Activated naive CD8-positive, alpha-beta T cell treated with anti-CD3 and anti-CD28 coated beads, Interleukin-2, amount 50 U/mL, for 24 hours (primary cell): ENCODE measurements at regions not wholly inside any gene's neighbourhood (a gene's known extent, or its start where the extent isn't known, plus 50 kb on each side); places are given as distances from the start of the nearest gene placed in this dataset.

Experiments
- ATAC-seq: fragments of 150-1000 bp; cut with Tn5 transposase; one replicate; pipeline ENCODE4 v1.10.0; 2021
- DNase-seq: peaks from one replicate; pipeline ENCODE4 v3.0.0; 2021
- H3K27ac Mint-ChIP-seq: one replicate; pipeline ENCODE4 v1.8.0; 2021; ENCODE audit warnings: mild to moderate bottlenecking, mixed read lengths
- H3K27me3 Mint-ChIP-seq: one replicate; pipeline ENCODE4 v1.8.0; 2021; ENCODE audit warnings: mixed read lengths
- H3K36me3 Mint-ChIP-seq: one replicate; pipeline ENCODE4 v1.8.0; 2021; ENCODE audit warnings: low read depth, mixed read lengths
- H3K4me1 Mint-ChIP-seq: one replicate; pipeline ENCODE4 v1.8.0; 2021; ENCODE audit warnings: mixed read lengths
- H3K4me3 Mint-ChIP-seq: one replicate; pipeline ENCODE4 v1.8.0; 2021; ENCODE audit warnings: mild to moderate bottlenecking, moderate library complexity, mixed read lengths
- H3K9me3 Mint-ChIP-seq: one replicate; pipeline ENCODE4 v1.8.0; 2021; ENCODE audit warnings: mixed read lengths

DNA sequence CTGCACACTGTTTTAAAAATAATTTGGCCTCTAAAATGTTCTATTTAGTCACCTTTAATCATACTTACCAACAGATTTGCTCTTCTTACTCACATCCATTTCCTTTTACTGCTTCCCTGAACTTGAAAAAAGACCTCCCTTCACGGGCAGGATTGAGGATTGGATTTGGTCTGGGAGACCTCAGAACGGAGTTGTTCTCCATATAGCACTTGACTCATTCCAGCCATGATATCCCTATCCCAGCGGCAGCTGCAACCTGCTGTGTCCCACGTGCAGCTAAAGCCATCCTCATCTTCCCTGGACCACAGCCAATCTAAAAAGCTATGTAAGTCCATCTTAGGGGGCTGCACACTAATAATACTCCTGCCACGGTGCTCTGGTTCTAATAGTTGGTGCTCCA lies 97.0 kb upstream of the PTPRM start:
- H3K9me3 Mint-ChIP-seq: no peaks in the 10 kb centered on the region

DNA sequence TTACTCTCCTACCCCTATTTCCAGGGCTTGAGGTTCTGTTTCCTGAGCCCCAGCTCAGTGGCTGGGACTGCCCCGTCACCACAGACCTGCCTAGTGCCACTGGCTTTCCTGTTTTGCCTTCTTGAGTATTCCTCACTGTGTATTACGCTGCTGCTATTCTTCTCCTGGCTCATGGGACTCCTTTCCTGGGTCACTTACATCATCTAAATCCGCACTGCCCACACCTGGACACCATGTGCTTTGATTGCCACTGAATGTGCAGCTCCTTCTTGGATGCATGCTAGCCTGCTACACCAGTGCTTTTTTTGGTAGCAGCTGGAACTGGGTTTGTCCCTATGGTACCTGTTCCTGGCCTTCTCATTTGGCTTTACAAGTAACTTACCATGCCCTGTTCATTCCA lies 96.6 kb upstream of the PTPRM start:
- no peak for ATAC-seq
- no peak overlapping the region for H3K27ac Mint-ChIP-seq
- H3K9me3 Mint-ChIP-seq: no peaks in the 10 kb centered on the region
- H3K36me3 Mint-ChIP-seq: no peaks in the 10 kb centered on the region
- no peaks in the 10 kb centered on the region for H3K4me1 Mint-ChIP-seq
- no peaks in the 10 kb centered on the region for H3K27me3 Mint-ChIP-seq
- no peak overlapping the region for H3K4me3 Mint-ChIP-seq
- DNase-seq: no peak

More for the DNA sequence above, 97.0 kb upstream of the PTPRM start:
- no peak overlapping the region for H3K27ac Mint-ChIP-seq
- H3K36me3 Mint-ChIP-seq: no peaks in the 10 kb centered on the region
- H3K4me1 Mint-ChIP-seq: no peaks in the 10 kb centered on the region
- DNase-seq (no peak), ATAC-seq (no peak)
- no peaks in the 10 kb centered on the region for H3K27me3 Mint-ChIP-seq
- no peak overlapping the region for H3K4me3 Mint-ChIP-seq

DNA sequence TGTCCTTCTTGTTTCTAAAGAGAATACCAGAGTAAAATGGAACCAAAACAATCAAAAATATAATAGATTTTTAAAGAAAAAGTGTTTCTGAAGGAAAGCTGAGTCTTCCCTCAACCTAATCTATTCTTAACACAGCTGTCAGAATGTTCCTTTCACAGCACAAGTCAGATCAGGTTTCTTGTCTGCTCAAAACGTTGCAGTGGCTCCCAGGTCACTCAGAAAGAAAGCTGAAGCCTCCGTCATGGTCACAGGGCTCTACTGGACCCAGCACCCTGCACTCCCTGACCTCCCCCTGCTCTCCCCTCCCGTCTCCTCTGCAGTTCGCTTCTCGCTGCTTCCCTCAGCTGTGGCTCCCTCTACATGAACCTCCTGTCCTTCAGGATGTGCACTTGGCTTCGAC lies 90.7 kb upstream of the PTPRM start:
- no peak for ATAC-seq
- DNase-seq: no peak
- Mint-ChIP-seq H3K4me3 (no peak overlapping the region), H3K4me1 (no peaks in the 10 kb centered on the region), H3K9me3 (no peaks in the 10 kb centered on the region), H3K27me3 (peaks cover 3% of the 10 kb centered on the region), H3K36me3 (no peaks in the 10 kb centered on the region), H3K27ac (no peak overlapping the region)

DNA sequence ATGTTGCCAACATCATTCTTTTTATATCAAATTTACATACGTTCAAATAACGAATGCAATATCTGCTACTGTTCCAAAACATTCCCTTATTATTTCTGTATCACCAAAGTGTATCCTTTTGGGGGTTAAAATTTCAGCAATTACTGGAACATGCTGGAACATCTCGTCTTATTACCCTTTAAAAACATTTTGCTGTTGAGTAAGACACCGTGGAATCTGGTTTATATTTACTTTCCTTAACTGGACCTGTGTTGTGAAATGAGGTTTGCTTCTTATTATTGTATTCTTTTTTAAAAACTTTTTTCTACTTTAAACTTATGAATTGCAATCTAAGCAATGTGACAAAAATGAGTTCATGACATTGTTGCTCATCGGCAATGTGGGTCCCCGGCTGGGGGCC lies 87.4 kb upstream of the PTPRM start:
- ATAC-seq (no peak), DNase-seq (no peak)
- Mint-ChIP-seq H3K4me1 (no peaks in the 10 kb centered on the region), H3K4me3 (no peak overlapping the region), H3K9me3 (no peaks in the 10 kb centered on the region), H3K36me3 (no peaks in the 10 kb centered on the region), H3K27me3 (peaks cover 3% of the 10 kb centered on the region), H3K27ac (no peak overlapping the region)

DNA sequence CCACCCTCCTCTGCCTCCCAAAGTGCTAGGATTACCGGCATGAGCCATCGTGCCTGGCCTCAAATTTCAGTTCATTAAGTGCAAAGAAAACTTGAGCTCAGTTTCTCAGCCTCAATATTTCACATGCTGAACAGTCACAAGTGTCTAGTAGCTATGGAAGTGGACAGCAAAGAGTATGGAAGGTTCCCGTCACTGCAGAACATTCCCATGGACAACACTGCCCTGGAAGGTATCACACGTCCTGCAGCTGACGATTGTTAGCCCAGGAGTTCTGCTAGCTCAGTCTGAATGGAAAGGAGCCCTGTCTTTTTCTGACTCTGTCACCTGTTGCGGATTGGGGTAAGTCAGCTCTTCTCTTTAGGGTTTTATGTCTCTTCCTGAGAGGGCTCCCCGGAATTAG lies 86.2 kb upstream of the PTPRM start:
- DNase-seq: no peak
- Mint-ChIP-seq H3K4me1 (no peaks in the 10 kb centered on the region), H3K9me3 (no peaks in the 10 kb centered on the region)

DNA sequence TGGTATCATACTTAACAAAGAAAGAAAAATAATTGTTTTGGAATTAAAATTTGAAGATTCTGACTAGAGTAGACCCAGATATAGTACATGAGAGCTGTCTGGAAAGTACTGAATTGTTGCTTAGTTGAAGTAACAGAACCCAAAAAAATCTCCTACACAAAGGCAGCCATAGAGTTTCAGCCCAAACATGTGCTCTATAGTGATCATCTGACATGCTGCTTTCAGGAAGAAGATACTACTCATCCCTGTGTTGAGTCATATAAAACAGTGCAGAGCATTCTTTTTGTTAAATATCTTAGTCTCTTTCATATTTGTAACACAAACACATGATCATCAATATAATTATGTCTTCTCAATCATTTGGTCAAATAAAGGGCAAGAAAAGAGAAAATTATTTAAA lies 84.8 kb upstream of the PTPRM start:
- no peaks in the 10 kb centered on the region for H3K27me3 Mint-ChIP-seq
- no peaks in the 10 kb centered on the region for H3K9me3 Mint-ChIP-seq

More for the DNA sequence above, 86.2 kb upstream of the PTPRM start:
- H3K27me3 Mint-ChIP-seq: peaks cover 3% of the 10 kb centered on the region
- H3K27ac Mint-ChIP-seq: no peak overlapping the region
- H3K4me3 Mint-ChIP-seq: no peak overlapping the region
- ATAC-seq: no peak
- no peaks in the 10 kb centered on the region for H3K36me3 Mint-ChIP-seq

DNA sequence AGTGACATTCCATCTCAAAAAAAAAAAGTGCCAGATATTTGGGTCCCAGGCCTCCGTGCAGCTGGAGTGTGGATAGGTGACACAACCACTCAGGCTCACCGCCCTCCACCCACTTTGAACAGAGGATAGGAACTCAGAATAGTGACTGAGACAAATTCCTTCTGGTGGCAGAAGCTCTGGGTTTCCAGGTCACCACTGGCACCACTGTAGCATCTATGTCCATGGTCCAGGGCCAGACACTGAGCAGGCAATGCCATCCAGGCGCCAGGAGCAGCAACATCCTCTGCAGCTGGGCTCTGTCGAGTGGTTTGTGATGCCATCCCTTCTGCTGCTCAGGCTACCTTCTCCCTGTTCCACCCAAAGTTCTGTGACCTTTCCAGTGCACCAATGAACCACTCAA lies 81.5 kb upstream of the PTPRM start:
- no peaks in the 10 kb centered on the region for H3K9me3 Mint-ChIP-seq
- no peak for ATAC-seq

More for the DNA sequence above, 84.8 kb upstream of the PTPRM start:
- H3K36me3 Mint-ChIP-seq: no peaks in the 10 kb centered on the region
- H3K4me1 Mint-ChIP-seq: no peaks in the 10 kb centered on the region
- no peak overlapping the region for H3K27ac Mint-ChIP-seq
- DNase-seq: no peak
- H3K4me3 Mint-ChIP-seq: no peak overlapping the region
- no peak for ATAC-seq

DNA sequence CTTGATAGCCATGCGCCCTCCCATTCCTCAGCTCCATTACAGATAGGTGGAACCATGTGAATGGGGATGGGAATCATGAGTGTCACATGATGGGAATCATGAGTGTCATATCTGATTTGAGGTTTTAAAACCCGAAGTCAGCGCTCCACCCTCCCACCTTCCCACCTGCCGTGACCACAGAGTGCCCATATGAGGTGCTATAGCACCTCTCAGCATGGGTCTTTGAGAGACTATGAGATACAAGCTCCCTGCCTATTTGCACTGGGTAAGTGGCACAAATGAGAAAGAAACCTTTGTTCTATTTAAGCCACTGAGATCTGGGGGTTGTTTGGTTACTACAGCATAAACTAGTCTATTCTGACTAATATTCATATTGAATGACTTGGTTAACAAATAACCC lies 78.5 kb upstream of the PTPRM start:
- Mint-ChIP-seq H3K27me3 (no peaks in the 10 kb centered on the region), H3K9me3 (peaks cover 5% of the 10 kb centered on the region), H3K27ac (no peak overlapping the region), H3K4me1 (no peaks in the 10 kb centered on the region), H3K36me3 (no peaks in the 10 kb centered on the region), H3K4me3 (no peak overlapping the region)
- DNase-seq (no peak), ATAC-seq (no peak)

More for the DNA sequence above, 81.5 kb upstream of the PTPRM start:
- Mint-ChIP-seq H3K4me3 (no peak overlapping the region), H3K4me1 (no peaks in the 10 kb centered on the region), H3K27me3 (no peaks in the 10 kb centered on the region), H3K36me3 (no peaks in the 10 kb centered on the region), H3K27ac (no peak overlapping the region)
- no peak for DNase-seq

DNA sequence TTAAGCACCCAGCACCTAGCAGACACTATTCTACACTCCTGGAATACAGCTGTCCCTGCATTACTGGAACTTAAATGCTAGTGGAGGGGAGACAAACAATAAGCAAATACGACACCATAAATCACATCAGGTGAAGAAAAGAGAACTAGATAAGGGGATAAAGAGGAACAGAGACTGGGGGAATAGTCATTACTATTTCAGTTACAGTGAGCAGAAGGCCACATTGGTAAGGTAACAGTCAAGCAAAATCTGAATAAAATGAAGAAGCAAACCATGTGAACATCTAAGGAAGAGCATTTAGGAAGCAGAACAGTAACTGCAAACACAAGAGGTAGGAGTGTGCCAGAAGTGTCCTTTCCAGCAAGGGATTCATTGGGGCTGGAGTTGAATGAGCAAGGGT lies 77.0 kb upstream of the PTPRM start:
- H3K4me3 Mint-ChIP-seq: no peak overlapping the region
- no peak for ATAC-seq
- no peak overlapping the region for H3K27ac Mint-ChIP-seq
- H3K4me1 Mint-ChIP-seq: no peaks in the 10 kb centered on the region
- H3K9me3 Mint-ChIP-seq: peaks cover 5% of the 10 kb centered on the region
- H3K36me3 Mint-ChIP-seq: no peaks in the 10 kb centered on the region
- DNase-seq: no peak
- H3K27me3 Mint-ChIP-seq: no peaks in the 10 kb centered on the region

DNA sequence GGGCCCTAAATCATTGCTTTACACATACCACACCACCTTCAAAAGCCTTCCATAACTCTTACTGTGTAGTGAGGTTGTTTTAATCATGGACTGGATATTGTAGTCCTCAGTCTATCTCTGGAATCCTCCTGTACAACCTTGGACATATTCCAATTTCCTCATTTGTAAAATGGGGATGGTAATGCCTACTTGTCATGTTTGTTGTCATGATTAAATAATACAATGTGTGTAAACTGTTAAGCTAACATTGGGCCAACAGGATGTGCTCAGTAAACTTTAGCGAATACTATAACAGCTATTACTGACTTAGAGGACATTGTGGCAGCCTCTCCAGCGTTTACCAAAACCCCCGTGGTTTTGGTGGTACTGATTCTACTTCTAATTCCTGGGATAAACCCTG lies 74.7 kb upstream of the PTPRM start:
- DNase-seq: no peak
- peaks cover 5% of the 10 kb centered on the region for H3K9me3 Mint-ChIP-seq
- no peaks in the 10 kb centered on the region for H3K4me1 Mint-ChIP-seq
- no peaks in the 10 kb centered on the region for H3K36me3 Mint-ChIP-seq
- ATAC-seq: no peak
- H3K4me3 Mint-ChIP-seq: no peak overlapping the region
- H3K27ac Mint-ChIP-seq: no peak overlapping the region
- no peaks in the 10 kb centered on the region for H3K27me3 Mint-ChIP-seq

DNA sequence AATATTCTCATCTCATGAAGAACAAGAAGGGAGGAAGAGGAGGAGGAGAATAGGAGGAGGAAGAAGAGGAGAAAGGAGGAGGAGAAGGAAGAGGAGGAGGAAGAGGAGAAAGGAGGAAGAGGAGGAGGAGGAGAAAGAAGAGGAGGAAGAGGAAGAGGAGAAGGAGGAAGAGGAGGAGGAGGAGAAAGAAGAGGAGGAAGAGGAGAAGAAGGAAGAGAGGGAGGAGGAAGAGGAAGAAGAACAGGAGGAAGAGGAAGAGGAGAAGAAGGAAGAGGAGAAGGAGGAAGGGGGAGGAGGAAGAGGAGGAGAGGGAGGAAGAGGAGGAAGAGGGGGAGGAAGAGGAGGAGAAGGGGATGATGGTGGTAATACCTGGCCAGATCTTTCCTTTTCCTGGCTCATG lies 70.0 kb upstream of the PTPRM start:
- peaks cover 3% of the 10 kb centered on the region for H3K9me3 Mint-ChIP-seq
- ATAC-seq (no peak), DNase-seq (no peak)
- H3K4me1 Mint-ChIP-seq: no peaks in the 10 kb centered on the region
- H3K27ac Mint-ChIP-seq: no peak overlapping the region
- no peak overlapping the region for H3K4me3 Mint-ChIP-seq
- no peaks in the 10 kb centered on the region for H3K27me3 Mint-ChIP-seq
- H3K36me3 Mint-ChIP-seq: no peaks in the 10 kb centered on the region

DNA sequence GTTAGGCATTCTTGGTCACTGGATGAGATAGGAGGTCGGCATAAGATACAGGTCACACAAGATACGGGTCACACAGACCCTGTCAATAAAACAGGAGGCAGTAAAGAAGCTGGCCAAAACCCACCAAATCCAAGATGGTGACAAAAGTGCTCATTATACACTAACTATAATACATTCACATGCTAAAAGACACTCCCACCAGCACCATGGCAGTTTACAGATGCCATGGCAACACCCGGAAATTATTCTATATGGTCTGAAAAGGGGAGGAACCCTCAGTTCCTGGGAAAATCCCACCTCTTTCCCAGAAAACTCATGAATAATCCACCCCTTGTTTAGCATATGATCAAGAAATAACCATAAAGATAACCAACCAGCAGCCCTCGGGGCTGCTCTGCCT lies 56.0 kb upstream of the PTPRM start:
- no peaks in the 10 kb centered on the region for H3K36me3 Mint-ChIP-seq
- no peaks in the 10 kb centered on the region for H3K4me1 Mint-ChIP-seq
- H3K4me3 Mint-ChIP-seq: no peak overlapping the region
- no peak for DNase-seq
- H3K27me3 Mint-ChIP-seq: no peaks in the 10 kb centered on the region
- H3K9me3 Mint-ChIP-seq: peaks cover 12% of the 10 kb centered on the region
- no peak overlapping the region for H3K27ac Mint-ChIP-seq
- no peak for ATAC-seq

DNA sequence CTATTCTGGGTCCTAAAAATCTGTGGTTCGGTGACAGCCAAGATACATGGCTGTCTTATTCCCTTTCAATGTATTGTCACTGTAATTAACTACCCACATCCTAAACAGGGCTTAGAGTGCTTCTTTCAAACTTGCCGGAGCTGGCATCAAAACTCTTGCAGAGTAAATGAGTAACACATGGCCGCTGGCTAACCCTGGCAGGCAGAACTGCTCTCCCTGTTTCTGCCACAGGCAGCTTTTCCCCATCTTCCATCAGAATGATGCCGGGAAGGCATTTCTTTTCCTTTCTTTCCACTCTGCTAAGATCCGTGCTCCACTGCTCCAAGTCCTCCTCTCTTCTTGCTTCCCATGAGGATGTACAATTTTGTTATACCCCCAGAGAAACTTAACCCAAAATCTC lies 54.8 kb upstream of the PTPRM start:
- Mint-ChIP-seq H3K36me3 (no peaks in the 10 kb centered on the region), H3K27me3 (no peaks in the 10 kb centered on the region), H3K4me3 (no peak overlapping the region), H3K4me1 (no peaks in the 10 kb centered on the region), H3K9me3 (peaks cover 12% of the 10 kb centered on the region), H3K27ac (no peak overlapping the region)
- DNase-seq: no peak
- no peak for ATAC-seq

DNA sequence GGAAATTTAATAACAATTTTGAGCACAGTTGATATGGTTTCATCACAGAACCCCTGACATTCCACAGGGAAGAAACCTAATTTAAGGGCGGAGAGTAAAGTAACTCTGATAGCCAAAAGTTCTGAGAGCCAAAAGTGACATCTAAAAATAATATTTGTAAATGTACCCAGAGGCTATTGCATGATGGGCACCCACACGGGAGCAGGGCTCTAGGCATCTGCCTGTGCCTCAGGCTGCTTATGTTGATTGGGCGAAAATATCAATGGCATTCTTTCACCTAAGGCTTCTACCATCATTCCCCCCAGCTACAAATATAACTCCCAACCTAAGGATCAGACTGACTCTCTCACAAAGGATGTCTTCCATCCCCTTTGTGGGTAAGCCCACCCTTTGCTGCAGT lies 54.1 kb upstream of the PTPRM start:
- Mint-ChIP-seq H3K27ac (no peak overlapping the region), H3K36me3 (no peaks in the 10 kb centered on the region), H3K27me3 (no peaks in the 10 kb centered on the region), H3K4me1 (no peaks in the 10 kb centered on the region), H3K4me3 (no peak overlapping the region), H3K9me3 (peaks cover 12% of the 10 kb centered on the region)
- ATAC-seq (no peak), DNase-seq (no peak)

DNA sequence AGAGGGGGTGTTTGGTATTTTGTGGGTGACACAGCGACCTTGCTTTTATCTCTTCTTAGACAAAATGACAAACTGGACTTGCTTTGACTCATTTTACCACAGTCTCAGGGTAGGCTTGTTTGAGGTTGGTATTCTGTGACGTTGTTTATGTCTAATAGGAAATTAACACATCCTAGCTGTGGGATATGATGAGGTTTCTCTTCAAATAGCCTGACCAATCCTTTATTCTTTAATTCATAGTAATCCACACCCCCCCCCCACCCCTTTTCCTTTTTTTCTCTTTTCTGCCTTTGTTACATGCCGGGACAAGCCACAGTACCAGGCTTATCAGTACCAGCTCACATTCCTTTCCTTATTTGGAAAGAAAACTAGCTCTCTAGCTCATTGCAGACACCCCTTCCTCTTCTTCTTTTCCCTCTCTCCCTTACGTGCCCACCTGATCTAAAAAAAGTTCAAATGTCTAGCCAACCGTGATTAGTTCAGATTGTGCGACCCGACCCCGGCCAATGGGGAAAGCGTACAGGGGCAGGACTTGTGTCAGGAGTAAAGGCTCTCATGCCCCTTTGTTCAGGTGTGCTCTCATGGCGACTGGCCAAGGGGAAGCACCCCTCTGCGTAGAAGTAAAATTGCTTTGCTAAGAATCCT lies 52.2 kb upstream of the PTPRM start:
- peaks cover 8% of the 10 kb centered on the region for H3K9me3 Mint-ChIP-seq
- H3K27ac Mint-ChIP-seq: no peak overlapping the region
- no peaks in the 10 kb centered on the region for H3K27me3 Mint-ChIP-seq
- no peak overlapping the region for H3K4me3 Mint-ChIP-seq
- H3K4me1 Mint-ChIP-seq: no peaks in the 10 kb centered on the region
- no peaks in the 10 kb centered on the region for H3K36me3 Mint-ChIP-seq
- no peak for ATAC-seq
- DNase-seq: no peak
